Esophagus squamous epithelium (tissue), 5 donors: ENCODE measurements at regions not wholly inside any gene's neighbourhood (a gene's known extent, or its start where the extent isn't known, plus 50 kb on each side); places are given as distances from the start of the nearest gene placed in this dataset.

ENCODE experiments used
- DNase-seq: peaks from one replicate; lab custom pipeline; 2025; lab: John Stamatoyannopoulos, UW
- H3K27ac ChIP-seq, 4 donors: fragments of 200-600 bp; sonication (generic); one replicate each; pipeline ENCODE4 v1.5.1; 2016 to 2019; ENCODE audit warnings: mild to moderate bottlenecking in 1 of 4
- H3K27me3 ChIP-seq, 4 donors: fragments of 200-600 bp; sonication (generic); 1 replicate in 3 of 4; 2 replicates in 1 of 4; pipeline versions ENCODE4 v1.5.1 to v1.6.0; 2017 to 2021; ENCODE audit warnings: antibody characterized with exemption in 1 of 4
- H3K36me3 ChIP-seq, 3 donors: fragments of 200-600 bp; sonication (generic); one replicate each; pipeline ENCODE4 v1.5.1; 2016 to 2019
- H3K4me1 ChIP-seq, 3 donors: fragments of 200-600 bp; sonication (generic); one replicate each; pipeline ENCODE4 v1.5.1; 2017 to 2019
- H3K4me3 ChIP-seq, 4 donors: fragments of 200-600 bp; sonication (generic); 1 replicate in 3 of 4; 2 replicates in 1 of 4; pipeline ENCODE4 v1.5.1; 2016 to 2019; ENCODE audit warnings: mild to moderate bottlenecking in 2 of 4, moderate library complexity in 1 of 4
- H3K9me3 ChIP-seq, 3 donors: fragments of 200-600 bp; sonication (generic); one replicate each; pipeline ENCODE4 v1.5.1; 2016 to 2019
- POLR2A ChIP-seq, 4 donors: fragments of 450-650 bp; IDR thresholded peaks; one replicate each; pipeline ENCODE4 v1.6.1; 2017; ENCODE audit warnings: antibody characterized with exemption in 4 of 4, mild to moderate bottlenecking in 4 of 4, moderate library complexity in 3 of 4
- WGBS, 2 donors: methylation state at CpG; one replicate each; pipeline ENCODE4 v1.1.5; 2018; 5-methylcytosine and 5-hydroxymethylcytosine counted together
- intact Hi-C: fragments of 100-400 bp; cut with DNase I; formaldehyde crosslinking; loops from one replicate; pipeline ENCODE4 v1.15.0; 2022
- TF ChIP-seq, protein P1 (sequence below), 6 experiments: fragments of 450-650 bp in 4 of 6; fragments of 200-600 bp in 2 of 6; sonication (generic) in 2 of 6; IDR thresholded peaks; one replicate each; pipeline ENCODE4 v1.5.1; 2016 to 2019; ENCODE audit warnings: antibody characterized with exemption in 6 of 6, mild to moderate bottlenecking in 4 of 6, moderate library complexity in 4 of 6
- donor health status: DM: yes; HTN: yes; CAD: no.

DNA sequence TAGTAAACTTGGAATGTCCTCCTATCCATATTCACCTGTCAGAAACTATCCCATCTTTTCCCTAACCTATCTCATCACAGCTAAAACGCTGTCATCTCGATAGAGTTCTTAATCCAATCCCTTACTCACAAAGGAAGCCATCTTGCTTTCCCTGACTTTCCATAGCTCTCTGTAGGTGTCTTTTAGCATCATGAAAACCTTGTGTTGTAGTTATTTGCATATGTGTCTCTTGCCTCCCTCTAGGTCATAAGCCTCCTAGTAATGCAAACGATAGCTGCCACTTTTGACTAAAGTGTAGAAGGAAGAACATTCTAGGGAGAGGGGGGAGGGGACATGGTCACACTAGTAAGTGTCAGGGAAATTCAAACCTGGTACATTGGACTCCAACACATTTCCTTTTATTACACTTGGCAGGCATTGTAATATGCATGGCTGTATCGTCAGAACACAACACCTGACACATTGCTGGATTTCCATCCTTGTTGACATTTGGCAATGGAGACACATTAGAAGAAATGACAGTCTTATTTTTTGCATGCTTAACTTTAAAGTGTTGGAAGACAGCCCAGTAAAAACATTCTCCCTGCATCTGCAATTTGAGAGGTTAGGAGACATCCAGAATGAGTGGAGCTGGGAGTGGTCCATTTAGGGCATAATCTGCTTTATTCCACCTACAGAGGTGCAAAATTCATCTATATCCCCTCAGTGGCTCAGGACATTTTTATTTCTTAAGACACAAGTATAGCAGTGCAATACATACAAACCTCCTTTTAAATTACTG is 283.4 kb downstream of the HAO1 start:
- Histone ChIP-seq H3K4me1 (no peaks in the 10 kb centered on the region), H3K9me3 (no peaks in the 10 kb centered on the region), H3K36me3 (no peaks in the 10 kb centered on the region), H3K27me3 (no peaks in the 10 kb centered on the region), H3K4me3 (no peak overlapping the region), H3K27ac (no peak overlapping the region)
- no peak for TF ChIP-seq POLR2A (IDR thresholded peaks at IDR 0.05)
- TF ChIP-seq, protein P1, sequence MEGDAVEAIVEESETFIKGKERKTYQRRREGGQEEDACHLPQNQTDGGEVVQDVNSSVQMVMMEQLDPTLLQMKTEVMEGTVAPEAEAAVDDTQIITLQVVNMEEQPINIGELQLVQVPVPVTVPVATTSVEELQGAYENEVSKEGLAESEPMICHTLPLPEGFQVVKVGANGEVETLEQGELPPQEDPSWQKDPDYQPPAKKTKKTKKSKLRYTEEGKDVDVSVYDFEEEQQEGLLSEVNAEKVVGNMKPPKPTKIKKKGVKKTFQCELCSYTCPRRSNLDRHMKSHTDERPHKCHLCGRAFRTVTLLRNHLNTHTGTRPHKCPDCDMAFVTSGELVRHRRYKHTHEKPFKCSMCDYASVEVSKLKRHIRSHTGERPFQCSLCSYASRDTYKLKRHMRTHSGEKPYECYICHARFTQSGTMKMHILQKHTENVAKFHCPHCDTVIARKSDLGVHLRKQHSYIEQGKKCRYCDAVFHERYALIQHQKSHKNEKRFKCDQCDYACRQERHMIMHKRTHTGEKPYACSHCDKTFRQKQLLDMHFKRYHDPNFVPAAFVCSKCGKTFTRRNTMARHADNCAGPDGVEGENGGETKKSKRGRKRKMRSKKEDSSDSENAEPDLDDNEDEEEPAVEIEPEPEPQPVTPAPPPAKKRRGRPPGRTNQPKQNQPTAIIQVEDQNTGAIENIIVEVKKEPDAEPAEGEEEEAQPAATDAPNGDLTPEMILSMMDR (IDR thresholded peaks at IDR 0.05), result no peak
- intact Hi-C loops, result no loop called here
- no peak for DNase-seq
- 72 to 79% methylated on average over 4 of the region's 4 CpGs for WGBS, 2 donors

DNA sequence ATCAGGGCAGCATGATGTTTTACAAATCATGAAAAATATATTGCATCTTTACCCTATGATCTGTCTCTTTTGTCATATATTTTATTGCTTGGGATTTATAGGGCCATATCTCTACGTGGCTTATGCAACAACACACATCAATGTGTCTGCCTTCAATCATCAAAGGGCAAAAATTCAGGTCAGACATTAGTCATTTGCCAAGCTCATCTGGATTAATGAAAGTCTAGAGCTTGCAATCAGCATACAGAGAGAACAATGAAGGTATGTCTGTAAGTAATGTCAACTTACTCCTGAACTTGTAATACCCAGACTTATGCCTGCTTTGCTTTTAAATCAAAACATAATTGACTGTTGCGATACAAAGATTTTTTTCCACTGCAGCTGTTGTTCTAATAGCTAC is 282.7 kb downstream of the HAO1 start:
- no peak for DNase-seq
- Histone ChIP-seq H3K4me1 (no peaks in the 10 kb centered on the region), H3K36me3 (no peaks in the 10 kb centered on the region), H3K27ac (no peak overlapping the region), H3K27me3 (no peaks in the 10 kb centered on the region), H3K9me3 (no peaks in the 10 kb centered on the region), H3K4me3 (no peak overlapping the region)
- TF ChIP-seq POLR2A (IDR thresholded peaks at IDR 0.05), result no peak
- TF ChIP-seq, protein P1 (IDR thresholded peaks at IDR 0.05), result no peak
- 68 to 73% methylated on average over 2 of the region's 2 CpGs for WGBS, 2 donors
- intact Hi-C loops, result no loop called here

DNA sequence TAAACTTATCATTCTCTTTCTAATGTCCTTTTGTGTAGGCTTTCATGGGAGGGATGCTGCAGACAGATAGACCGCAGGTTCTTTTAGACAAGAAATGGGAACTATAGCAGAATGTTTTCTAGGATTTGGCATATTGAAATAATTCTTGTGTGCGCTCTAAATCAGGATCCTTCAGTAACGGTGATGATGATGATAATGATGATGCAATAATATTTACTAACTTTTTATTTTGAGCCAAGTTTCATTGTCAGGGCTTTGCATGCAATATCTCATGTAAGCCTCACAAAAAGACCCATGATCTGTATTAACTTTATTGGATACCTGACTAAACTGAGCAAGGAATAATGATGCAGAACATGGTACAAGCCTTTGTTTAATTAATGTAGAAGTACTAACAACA is 280.1 kb downstream of the HAO1 start:
- no peaks in the 10 kb centered on the region for H3K27me3 ChIP-seq
- TF ChIP-seq POLR2A (IDR thresholded peaks at IDR 0.05), result no peak
- TF ChIP-seq, protein P1 (IDR thresholded peaks at IDR 0.05), result no peak
- H3K4me3 ChIP-seq, result no peak overlapping the region
- no peaks in the 10 kb centered on the region for H3K4me1 ChIP-seq
- no peaks in the 10 kb centered on the region for H3K36me3 ChIP-seq
- H3K27ac ChIP-seq, result no peak overlapping the region
- no peak for DNase-seq
- H3K9me3 ChIP-seq, result no peaks in the 10 kb centered on the region
- intact Hi-C loops, result no loop called here
- WGBS, 2 donors, result 80 to 84% methylated on average over 3 of the region's 3 CpGs

DNA sequence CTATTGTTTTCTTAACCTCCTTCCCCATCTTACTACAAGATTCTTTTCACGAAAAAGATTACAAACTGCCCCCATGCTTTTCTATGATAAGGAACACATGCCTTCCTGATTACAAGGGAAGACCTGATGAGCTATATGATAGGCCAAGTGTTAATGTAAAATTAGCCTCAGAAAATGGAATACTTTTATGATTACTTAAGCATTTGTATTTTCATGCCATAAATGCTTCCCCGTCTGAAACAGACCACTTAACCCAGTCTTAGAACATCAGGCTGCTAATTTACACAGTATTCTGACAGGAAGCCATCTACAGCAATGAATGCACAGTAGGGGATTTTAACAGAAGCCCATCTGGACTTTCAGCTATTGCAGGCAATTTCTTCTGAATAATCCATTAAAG is 274.9 kb downstream of the HAO1 start:
- 31 to 38% methylated on average over 2 of the region's 2 CpGs for WGBS, 2 donors
- H3K27me3 ChIP-seq, result no peaks in the 10 kb centered on the region
- no peak for DNase-seq
- no peaks in the 10 kb centered on the region for H3K4me1 ChIP-seq
- H3K27ac ChIP-seq, result no peak overlapping the region
- intact Hi-C loops, result no loop called here
- H3K9me3 ChIP-seq, result no peaks in the 10 kb centered on the region
- no peaks in the 10 kb centered on the region for H3K36me3 ChIP-seq
- TF ChIP-seq, protein P1 (IDR thresholded peaks at IDR 0.05), result no peak
- TF ChIP-seq POLR2A (IDR thresholded peaks at IDR 0.05), result no peak
- H3K4me3 ChIP-seq, result no peak overlapping the region

DNA sequence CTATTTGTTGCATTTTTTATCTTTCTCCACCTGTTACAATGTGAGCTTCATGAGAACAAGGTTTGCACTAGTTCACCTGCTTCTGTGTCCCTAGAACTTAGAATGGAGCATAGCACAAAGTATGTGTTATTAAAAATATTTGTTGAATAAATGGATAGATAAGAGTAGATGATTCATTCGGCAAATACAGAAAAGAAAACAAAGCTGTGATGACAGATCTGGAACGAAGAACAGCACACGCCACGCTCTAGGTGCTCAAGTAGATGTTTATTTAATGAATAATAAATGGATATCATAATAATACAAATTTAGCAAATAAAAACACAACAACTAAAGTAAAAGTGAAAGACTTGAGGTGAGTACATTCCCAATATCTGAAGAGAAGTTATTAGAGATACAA is 273.1 kb downstream of the HAO1 start:
- TF ChIP-seq POLR2A (IDR thresholded peaks at IDR 0.05), result no peak
- TF ChIP-seq, protein P1 (IDR thresholded peaks at IDR 0.05), result no peak
- 35 to 50% methylated on average over 4 of the region's 4 CpGs for WGBS, 2 donors
- intact Hi-C loops, result no loop called here
- DNase-seq, result no peak
- Histone ChIP-seq H3K9me3 (no peaks in the 10 kb centered on the region), H3K27ac (no peak overlapping the region), H3K27me3 (no peaks in the 10 kb centered on the region), H3K4me1 (no peaks in the 10 kb centered on the region), H3K36me3 (no peaks in the 10 kb centered on the region), H3K4me3 (no peak overlapping the region)
